Endodermal cell (in vitro differentiated cells): ENCODE measurements at regions not wholly inside any gene's neighbourhood (a gene's known extent, or its start where the extent isn't known, plus 50 kb on each side); places are given as distances from the start of the nearest gene placed in this dataset.

Experiments
- DNase-seq: peaks from one replicate; pipeline ENCODE4 v3.0.0-alpha.2; 2017
- H3K27ac ChIP-seq: 2 replicates; pipeline ENCODE4 v1.5.1; 2013; ENCODE audit warnings: mild to moderate bottlenecking, low read depth, low read length, moderate library complexity
- H3K27me3 ChIP-seq: 2 replicates; pipeline ENCODE4 v1.6.1; 2013; ENCODE audit warnings: mild to moderate bottlenecking, low read length, moderate library complexity; ENCODE audit not compliant: insufficient read depth, control insufficient read depth, poor library complexity, severe bottlenecking
- H3K36me3 ChIP-seq: 2 replicates; pipeline ENCODE4 v1.7.0; 2013; ENCODE audit warnings: mild to moderate bottlenecking, low read length, moderate library complexity; ENCODE audit not compliant: control insufficient read depth, insufficient read depth
- H3K4me1 ChIP-seq: one replicate; pipeline ENCODE4 v1.7.0; 2013; ENCODE audit warnings: low read length; ENCODE audit not compliant: control insufficient read depth, insufficient read depth
- H3K4me3 ChIP-seq: 2 replicates; pipeline ENCODE4 v1.5.1; 2013; ENCODE audit warnings: mild to moderate bottlenecking, low read length, moderate library complexity
- H3K9ac ChIP-seq: 2 replicates; pipeline ENCODE4 v1.6.1; 2013; ENCODE audit warnings: mild to moderate bottlenecking, low read length, moderate library complexity; ENCODE audit not compliant: poor library complexity, severe bottlenecking; ENCODE audit errors: extremely low read depth
- H3K9me3 ChIP-seq: 2 replicates; pipeline ENCODE4 v1.6.1; 2013; ENCODE audit warnings: mild to moderate bottlenecking, low read length, moderate library complexity; ENCODE audit not compliant: control insufficient read depth
- H3K27ac Mint-ChIP-seq: 2 replicates; pipeline ENCODE4 v1.8.0; 2020; ENCODE audit warnings: mixed read lengths
- H3K27me3 Mint-ChIP-seq: 2 replicates; pipeline ENCODE4 v1.8.0; 2021; ENCODE audit warnings: mild to moderate bottlenecking, mixed read lengths; ENCODE audit not compliant: insufficient read depth
- H3K36me3 Mint-ChIP-seq: 2 replicates; pipeline ENCODE4 v1.8.0; 2020; ENCODE audit warnings: low read depth, mixed read lengths
- H3K4me1 Mint-ChIP-seq: 2 replicates; pipeline ENCODE4 v1.8.0; 2020; ENCODE audit warnings: mixed read lengths
- H3K4me3 Mint-ChIP-seq: 2 replicates; pipeline ENCODE4 v1.8.0; 2020; ENCODE audit warnings: mild to moderate bottlenecking, moderate library complexity, mixed read lengths
- H3K9me3 Mint-ChIP-seq: 2 replicates; pipeline ENCODE4 v1.8.0; 2020; ENCODE audit warnings: mild to moderate bottlenecking, mixed read lengths
- WGBS, 2 experiments: methylation state at CpG; one replicate each; pipeline versions ENCODE4 v1.1.5 to v1.1.7; 2013; ENCODE audit warnings: missing lambda C conversion rate in 2 of 2, mixed read lengths in 1 of 2; ENCODE audit not compliant: insufficient coverage in 1 of 2, insufficient read length in 1 of 2; 5-methylcytosine and 5-hydroxymethylcytosine counted together
- TF ChIP-seq, protein P1 (sequence below): fragments of 200-600 bp; sonication (generic); conservative IDR thresholded peaks from 2 replicates; pipeline ENCODE4 v1.5.0; 2021; ENCODE audit warnings: antibody characterized with exemption, mild to moderate bottlenecking

DNA sequence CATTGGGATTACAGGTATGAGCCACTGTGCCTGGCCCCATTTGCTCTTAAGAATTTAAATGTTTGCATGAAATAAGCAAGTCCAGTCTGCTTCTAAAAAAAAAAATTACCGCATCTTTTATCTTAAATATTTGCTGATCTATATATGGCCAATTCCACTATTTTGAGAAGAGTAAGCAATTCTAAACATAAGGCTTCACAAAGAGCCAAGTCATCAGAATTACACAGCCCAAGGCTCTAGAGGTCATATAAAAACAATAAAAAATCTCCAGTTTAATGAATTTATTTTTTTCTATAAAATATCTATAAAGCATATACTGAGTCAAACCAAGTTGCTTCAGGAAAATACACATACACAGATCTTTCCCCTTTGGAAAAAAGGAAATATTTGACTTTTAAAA is 79.0 kb upstream of the CPNE8 start:
- no peak overlapping the region for H3K4me3 Mint-ChIP-seq
- H3K27me3 Mint-ChIP-seq, result no peaks in the 10 kb centered on the region
- Histone ChIP-seq H3K27me3 (no peaks in the 10 kb centered on the region), H3K36me3 (no peaks in the 10 kb centered on the region), H3K9me3 (peaks cover 27% of the 10 kb centered on the region), H3K27ac (no peak overlapping the region), H3K4me1 (no peaks in the 10 kb centered on the region), H3K4me3 (no peak overlapping the region), H3K9ac (no peak overlapping the region)
- no peak for DNase-seq
- 100% methylated on average over 1 of the region's 1 CpG; no CpG with 5 or more reads in 1 of the 2 experiments for WGBS, 2 experiments
- no peaks in the 10 kb centered on the region for H3K4me1 Mint-ChIP-seq
- H3K36me3 Mint-ChIP-seq, result no peaks in the 10 kb centered on the region
- TF ChIP-seq, protein P1, sequence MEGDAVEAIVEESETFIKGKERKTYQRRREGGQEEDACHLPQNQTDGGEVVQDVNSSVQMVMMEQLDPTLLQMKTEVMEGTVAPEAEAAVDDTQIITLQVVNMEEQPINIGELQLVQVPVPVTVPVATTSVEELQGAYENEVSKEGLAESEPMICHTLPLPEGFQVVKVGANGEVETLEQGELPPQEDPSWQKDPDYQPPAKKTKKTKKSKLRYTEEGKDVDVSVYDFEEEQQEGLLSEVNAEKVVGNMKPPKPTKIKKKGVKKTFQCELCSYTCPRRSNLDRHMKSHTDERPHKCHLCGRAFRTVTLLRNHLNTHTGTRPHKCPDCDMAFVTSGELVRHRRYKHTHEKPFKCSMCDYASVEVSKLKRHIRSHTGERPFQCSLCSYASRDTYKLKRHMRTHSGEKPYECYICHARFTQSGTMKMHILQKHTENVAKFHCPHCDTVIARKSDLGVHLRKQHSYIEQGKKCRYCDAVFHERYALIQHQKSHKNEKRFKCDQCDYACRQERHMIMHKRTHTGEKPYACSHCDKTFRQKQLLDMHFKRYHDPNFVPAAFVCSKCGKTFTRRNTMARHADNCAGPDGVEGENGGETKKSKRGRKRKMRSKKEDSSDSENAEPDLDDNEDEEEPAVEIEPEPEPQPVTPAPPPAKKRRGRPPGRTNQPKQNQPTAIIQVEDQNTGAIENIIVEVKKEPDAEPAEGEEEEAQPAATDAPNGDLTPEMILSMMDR, result no peak
- H3K27ac Mint-ChIP-seq, result no peak overlapping the region
- H3K9me3 Mint-ChIP-seq, result peaks cover 44% of the 10 kb centered on the region

DNA sequence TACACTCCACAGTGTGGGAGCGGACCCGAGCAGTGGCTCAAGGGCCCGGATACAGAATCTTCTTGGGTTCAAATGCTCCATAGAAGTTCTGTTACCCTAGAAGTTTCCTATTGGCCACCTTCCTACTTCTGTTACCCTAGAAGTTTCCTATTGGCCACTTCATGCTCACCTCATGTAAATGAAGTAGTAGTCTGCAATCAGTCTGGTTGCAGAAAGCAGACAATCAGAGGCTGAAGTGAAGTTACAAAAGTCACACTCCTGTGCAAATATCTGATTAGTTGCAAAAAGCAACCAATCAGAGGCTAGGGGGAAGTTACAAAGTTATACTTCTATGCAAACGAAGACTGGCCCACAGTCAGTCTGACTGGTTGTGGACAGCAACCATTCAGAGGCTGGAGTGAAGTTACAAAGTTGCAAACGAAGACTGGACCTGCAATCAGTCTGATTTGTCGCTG is 77.8 kb upstream of the CPNE8 start:
- Histone ChIP-seq H3K36me3 (no peaks in the 10 kb centered on the region), H3K4me3 (no peak overlapping the region), H3K9me3 (peaks cover 27% of the 10 kb centered on the region), H3K4me1 (no peaks in the 10 kb centered on the region), H3K27me3 (no peaks in the 10 kb centered on the region), H3K9ac (no peak overlapping the region), H3K27ac (no peak overlapping the region)
- Mint-ChIP-seq H3K4me3 (no peak overlapping the region), H3K4me1 (no peaks in the 10 kb centered on the region), H3K27me3 (no peaks in the 10 kb centered on the region), H3K27ac (no peak overlapping the region), H3K36me3 (no peaks in the 10 kb centered on the region), H3K9me3 (peaks cover 36% of the 10 kb centered on the region)
- WGBS, 2 experiments, result 88 to 90% methylated on average over 6 of the region's 6 CpGs
- TF ChIP-seq, protein P1, result no peak
- no peak for DNase-seq

- Histone ChIP-seq H3K27ac (no peak overlapping the region), H3K4me1 (no peaks in the 10 kb centered on the region), H3K27me3 (no peaks in the 10 kb centered on the region), H3K9me3 (peaks cover 5% of the 10 kb centered on the region), H3K4me3 (no peak overlapping the region), H3K36me3 (no peaks in the 10 kb centered on the region), H3K9ac (no peak overlapping the region)
- H3K9me3 Mint-ChIP-seq, result peaks cover 24% of the 10 kb centered on the region
- no peak overlapping the region for H3K27ac Mint-ChIP-seq
- no peaks in the 10 kb centered on the region for H3K27me3 Mint-ChIP-seq
- no peak overlapping the region for H3K4me3 Mint-ChIP-seq
- no peaks in the 10 kb centered on the region for H3K4me1 Mint-ChIP-seq
- DNase-seq, result no peak
- peaks cover 3% of the 10 kb centered on the region for H3K36me3 Mint-ChIP-seq
- TF ChIP-seq, protein P1, result no peak
- WGBS, 2 experiments, result no CpG with 5 or more reads among the region's 1 CpG
These were observed 71.7 kb upstream of the CPNE8 start for GRCh38 chr12:38977132-38977531.
